Adrenal gland (tissue), 5 donors: ENCODE measurements at regions not wholly inside any gene's neighbourhood (a gene's known extent, or its start where the extent isn't known, plus 50 kb on each side); places are given as distances from the start of the nearest gene placed in this dataset.

Experiments
- CTCF ChIP-seq, 6 experiments: fragments of 450-650 bp in 4 of 6; fragments of 200-600 bp in 2 of 6; sonication (generic) in 1 of 6; IDR thresholded peaks; 1 replicate in 5 of 6; 2 replicates in 1 of 6; pipeline versions ENCODE4 v1.5.1 to v1.8.0; 2016 to 2021; ENCODE audit warnings: antibody characterized with exemption in 6 of 6, mild to moderate bottlenecking in 2 of 6, moderate library complexity in 1 of 6
- POLR2A ChIP-seq, 2 donors: fragments of 450-650 bp; IDR thresholded peaks; one replicate each; pipeline ENCODE4 v1.6.1; 2017; ENCODE audit warnings: antibody characterized with exemption in 2 of 2, mild to moderate bottlenecking in 2 of 2, moderate library complexity in 1 of 2
- donor health status: DM: no; HTN: no; CAD: no.

GRCh38 chr13:59012731-59013130 lies 1151.0 kb downstream of the DIAPH3 start:
- TF ChIP-seq CTCF (IDR thresholded peaks at IDR 0.05) (no peak), POLR2A (IDR thresholded peaks at IDR 0.05) (no peak)
